GM18951 (cell line): ENCODE measurements at regions not wholly inside any gene's neighbourhood (a gene's known extent, or its start where the extent isn't known, plus 50 kb on each side); places are given as distances from the start of the nearest gene placed in this dataset.
"Not testable (repeated sequence)": the region's sequence is repeated elsewhere in the genome, so short reads cannot be mapped to it uniquely, and the experiment has no call there.

Experiments
- POLR2A ChIP-seq: IDR thresholded peaks from 4 replicates; pipeline ENCODE4 v1.6.1; 2011; ENCODE audit warnings: mild to moderate bottlenecking; ENCODE audit not compliant: insufficient read length, insufficient read depth; ENCODE audit errors: extremely low read depth
- in situ Hi-C: fragments of 300-500 bp; cut with MboI; formaldehyde crosslinking; loops from one replicate; pipeline ENCODE4 v1.12.0; 2022; ENCODE audit warnings: low sequenced_read_pairs, mixed read lengths, inconsistent platforms; ENCODE audit not compliant: unreplicated experiment

GRCh38 chr10:124321433-124322089 is 97.2 kb downstream of the OAT start:
- TF ChIP-seq POLR2A, result no peak

GRCh38 chr10:124320778-124321432 is 97.8 kb downstream of the OAT start:
- in situ Hi-C loops, result no loop called here
- no peak for TF ChIP-seq POLR2A

More at GRCh38 chr10:124321433-124322089, 97.2 kb downstream of the OAT start:
- in situ Hi-C loops, result no loop called here

GRCh38 chr10:124319926-124320391 is 98.8 kb downstream of the OAT start:
- in situ Hi-C loops, result no loop called here
- TF ChIP-seq POLR2A, result no peak

- in situ Hi-C loops, result not testable (repeated sequence)
These were observed 99.2 kb downstream of the OAT start for GRCh38 chr10:124319520-124319919.

GRCh38 chr10:124318811-124319210 is 99.9 kb downstream of the OAT start:
- no peak for TF ChIP-seq POLR2A
- in situ Hi-C loops, result no loop called here

- TF ChIP-seq POLR2A, result no peak
- in situ Hi-C loops, result no loop called here
These were observed 100.6 kb downstream of the OAT start for GRCh38 chr10:124318076-124318475.

GRCh38 chr10:124316326-124316725 is 102.4 kb downstream of the OAT start:
- no peak for TF ChIP-seq POLR2A
- in situ Hi-C loops, result no loop called here

GRCh38 chr10:124315591-124316270 is 103.0 kb downstream of the OAT start:
- no peak for TF ChIP-seq POLR2A
- in situ Hi-C loops, result no loop called here

GRCh38 chr10:124313374-124313773 is 105.3 kb downstream of the OAT start:
- in situ Hi-C loops, result no loop called here
- TF ChIP-seq POLR2A, result no peak

GRCh38 chr10:124308811-124309210 is 109.9 kb downstream of the OAT start:
- in situ Hi-C loops, result no loop called here
- TF ChIP-seq POLR2A, result no peak

- no peak for TF ChIP-seq POLR2A
- in situ Hi-C loops, result no loop called here
These were observed 110.6 kb downstream of the OAT start for GRCh38 chr10:124308056-124308645.

- in situ Hi-C loops, result no loop called here
These were observed 111.1 kb downstream of the OAT start for GRCh38 chr10:124307591-124307990.

GRCh38 chr10:124306922-124307371 is 111.8 kb downstream of the OAT start:
- no peak for TF ChIP-seq POLR2A
- in situ Hi-C loops, result no loop called here

More at GRCh38 chr10:124307591-124307990, 111.1 kb downstream of the OAT start:
- no peak for TF ChIP-seq POLR2A
